H9 (cell line): ENCODE measurements at regions not wholly inside any gene's neighbourhood (a gene's known extent, or its start where the extent isn't known, plus 50 kb on each side); places are given as distances from the start of the nearest gene placed in this dataset.

Source experiments
- DNase-seq: peaks from one replicate; pipeline ENCODE4 v3.0.0-alpha.2; 2017
- H2AFZ ChIP-seq: one replicate; pipeline ENCODE4 v1.6.1; 2013; ENCODE audit warnings: mild to moderate bottlenecking, low read length, control low read depth, moderate library complexity
- H2AK5ac ChIP-seq: 2 replicates; pipeline ENCODE4 v1.6.1; 2013; ENCODE audit warnings: low read length, control low read depth, mixed read lengths; ENCODE audit not compliant: insufficient read length
- H2BK120ac ChIP-seq: one replicate; pipeline ENCODE4 v1.6.1; 2013; ENCODE audit warnings: low read depth, mild to moderate bottlenecking, low read length, control low read depth, inconsistent platforms; ENCODE audit not compliant: poor library complexity, severe bottlenecking
- H2BK12ac ChIP-seq: 2 replicates; pipeline ENCODE4 v1.6.1; 2013; ENCODE audit warnings: low read length, control low read depth, mixed read lengths, low read depth; ENCODE audit not compliant: insufficient read length
- H2BK15ac ChIP-seq: 2 replicates; pipeline ENCODE4 v1.6.1; 2013; ENCODE audit warnings: low read depth, low read length, control low read depth
- H2BK20ac ChIP-seq: one replicate; pipeline ENCODE4 v1.6.1; 2013; ENCODE audit warnings: low read depth, mild to moderate bottlenecking, low read length, control low read depth, inconsistent platforms; ENCODE audit not compliant: poor library complexity, severe bottlenecking
- H2BK5ac ChIP-seq: 2 replicates; pipeline ENCODE4 v1.6.1; 2013; ENCODE audit warnings: low read length, control low read depth, mixed read lengths; ENCODE audit not compliant: insufficient read length
- H3K14ac ChIP-seq: 2 replicates; pipeline ENCODE4 v1.6.1; 2013; ENCODE audit warnings: low read length, control low read depth; ENCODE audit not compliant: insufficient read depth
- H3K18ac ChIP-seq: 2 replicates; pipeline ENCODE4 v1.6.1; 2013; ENCODE audit warnings: low read depth, mild to moderate bottlenecking, mixed read lengths, low read length, control low read depth; ENCODE audit not compliant: insufficient read length
- H3K23ac ChIP-seq: 2 replicates; pipeline ENCODE4 v1.6.1; 2013; ENCODE audit warnings: low read length, control low read depth, mixed read lengths, low read depth; ENCODE audit not compliant: insufficient read length
- H3K23me2 ChIP-seq: 2 replicates; pipeline ENCODE4 v1.6.1; 2013; ENCODE audit warnings: low read depth, mild to moderate bottlenecking, mixed read lengths, low read length, control low read depth; ENCODE audit not compliant: insufficient read length, poor library complexity, severe bottlenecking
- H3K27ac ChIP-seq: 2 replicates; pipeline ENCODE4 v1.5.1; 2013; ENCODE audit warnings: low read length, control low read depth, mixed read lengths, low read depth; ENCODE audit not compliant: insufficient read length
- H3K27me3 ChIP-seq: 2 replicates; pipeline ENCODE4 v1.6.1; 2013; ENCODE audit warnings: low read length, control low read depth, inconsistent platforms; ENCODE audit not compliant: insufficient read depth
- H3K4ac ChIP-seq: 2 replicates; pipeline ENCODE4 v1.6.1; 2013; ENCODE audit warnings: low read depth, mild to moderate bottlenecking, control low read depth, inconsistent platforms, low read length, moderate library complexity
- H3K4me1 ChIP-seq: 2 replicates; pipeline ENCODE4 v1.6.1; 2013; ENCODE audit warnings: low read length, control low read depth, inconsistent platforms; ENCODE audit not compliant: insufficient read depth
- H3K4me2 ChIP-seq: 2 replicates; pipeline ENCODE4 v1.6.1; 2013; ENCODE audit warnings: low read length, control low read depth, mixed read lengths; ENCODE audit not compliant: insufficient read length, insufficient read depth
- H3K56ac ChIP-seq: 2 replicates; pipeline ENCODE4 v1.6.1; 2013; ENCODE audit warnings: low read depth, mild to moderate bottlenecking, mixed read lengths, low read length, control low read depth; ENCODE audit not compliant: insufficient read length
- H3K79me1 ChIP-seq: 2 replicates; pipeline ENCODE4 v1.6.1; 2013; ENCODE audit warnings: low read depth, mild to moderate bottlenecking, moderate library complexity, low read length, control low read depth, inconsistent platforms; ENCODE audit not compliant: insufficient read depth, poor library complexity, severe bottlenecking
- H3K79me2 ChIP-seq: 2 replicates; pipeline ENCODE4 v1.6.1; 2013; ENCODE audit warnings: low read length, control low read depth, inconsistent platforms; ENCODE audit not compliant: insufficient read depth
- H3K9ac ChIP-seq: 2 replicates; pipeline ENCODE4 v1.6.1; 2013; ENCODE audit warnings: low read length, control low read depth, mixed read lengths; ENCODE audit not compliant: insufficient read length; ENCODE audit errors: extremely low read depth
- H3K9me3 ChIP-seq: one replicate; pipeline ENCODE4 v1.6.1; 2013; ENCODE audit warnings: low read depth, low read length, inconsistent platforms; ENCODE audit not compliant: control insufficient read depth
- H3T11ph ChIP-seq: one replicate; pipeline ENCODE4 v1.6.1; 2013; ENCODE audit warnings: mild to moderate bottlenecking, low read length, control low read depth, inconsistent platforms
- H4K20me1 ChIP-seq: one replicate; pipeline ENCODE4 v1.6.1; 2013; ENCODE audit not compliant: control insufficient read depth, insufficient read length, insufficient read depth
- H4K5ac ChIP-seq: 2 replicates; pipeline ENCODE4 v1.6.1; 2013; ENCODE audit warnings: low read depth, mild to moderate bottlenecking, mixed read lengths, low read length, control low read depth; ENCODE audit not compliant: insufficient read length
- H4K8ac ChIP-seq: replicated peaks from 2 replicates; pipeline ENCODE4 v1.6.1; 2013; ENCODE audit warnings: low read length, control low read depth, mixed read lengths, low read depth; ENCODE audit not compliant: insufficient read length
- H4K91ac ChIP-seq: 2 replicates; pipeline ENCODE4 v1.6.1; 2013; ENCODE audit warnings: low read depth, mild to moderate bottlenecking, moderate library complexity, mixed read lengths, low read length, control low read depth; ENCODE audit not compliant: insufficient read length
- H3K27ac Mint-ChIP-seq, 3 experiments: 2 replicates in 2 of 3; 3 replicates in 1 of 3; pipeline ENCODE4 v1.8.0; 2020 to 2021; ENCODE audit warnings: mixed read lengths in 3 of 3, mild to moderate bottlenecking in 1 of 3, moderate library complexity in 1 of 3
- H3K27me3 Mint-ChIP-seq: 2 replicates; pipeline ENCODE4 v1.8.0; 2021; ENCODE audit warnings: low read depth, mild to moderate bottlenecking, moderate library complexity, mixed read lengths
- H3K36me3 Mint-ChIP-seq, 3 experiments: 2 replicates in 2 of 3; 3 replicates in 1 of 3; pipeline ENCODE4 v1.8.0; 2020 to 2021; ENCODE audit warnings: low read depth in 3 of 3, mixed read lengths in 3 of 3; ENCODE audit not compliant: insufficient read depth in 1 of 3
- H3K4me1 Mint-ChIP-seq, 2 experiments: 2 replicates each; pipeline ENCODE4 v1.8.0; 2020; ENCODE audit warnings: mixed read lengths in 2 of 2
- H3K4me3 Mint-ChIP-seq, 2 experiments: 2 replicates in 1 of 2; 3 replicates in 1 of 2; pipeline ENCODE4 v1.8.0; 2020 to 2021; ENCODE audit warnings: mild to moderate bottlenecking in 2 of 2, mixed read lengths in 2 of 2, moderate library complexity in 1 of 2
- H3K9me3 Mint-ChIP-seq, 2 experiments: 2 replicates in 1 of 2; 3 replicates in 1 of 2; pipeline ENCODE4 v1.8.0; 2020; ENCODE audit warnings: mild to moderate bottlenecking in 2 of 2, mixed read lengths in 2 of 2, moderate library complexity in 1 of 2
- CTCF ChIP-seq: fragments of 200-600 bp; sonication (generic); conservative IDR thresholded peaks from 3 replicates; pipeline ENCODE4 v1.8.0; 2021; ENCODE audit warnings: antibody characterized with exemption, mild to moderate bottlenecking
- WGBS: extraction: QIAGEN DNeasy Blood & Tissue Kit; methylation state at CpG from one replicate; pipeline ENCODE4 v1.1.7; 2013; ENCODE audit warnings: missing lambda C conversion rate, low lambda C conversion rate, mixed read lengths; ENCODE audit not compliant: insufficient read length; ENCODE audit errors: extremely low coverage; 5-methylcytosine and 5-hydroxymethylcytosine counted together

- Histone ChIP-seq H4K8ac (no peak overlapping the region), H3K23me2 (no peaks in the 10 kb centered on the region), H3K9me3 (peaks cover 68% of the 10 kb centered on the region), H3K27me3 (no peaks in the 10 kb centered on the region), H3K79me1 (no peaks in the 10 kb centered on the region), H2AFZ (no peak overlapping the region), H3K9ac (no peak overlapping the region), H3K23ac (no peak overlapping the region), H2BK120ac (no peak overlapping the region), H3K18ac (no peak overlapping the region), H3K14ac (no peak overlapping the region), H2BK15ac (no peak overlapping the region), H2BK12ac (no peak overlapping the region), H3K79me2 (no peaks in the 10 kb centered on the region), H3K56ac (no peak overlapping the region), H3K4me1 (no peaks in the 10 kb centered on the region), H2BK20ac (no peak overlapping the region), H3K4me2 (no peak overlapping the region), H3K4ac (no peak overlapping the region), H4K5ac (no peak overlapping the region), H3T11ph (no peak overlapping the region), H2BK5ac (no peak overlapping the region), H4K91ac (no peak overlapping the region), H2AK5ac (no peak overlapping the region), H3K27ac (no peak overlapping the region), H4K20me1 (no peaks in the 10 kb centered on the region)
- Mint-ChIP-seq H3K36me3 (peaks cover 4 to 23% (median 9%) of the 10 kb centered on the region in 3 experiments; a peak in 5 of 7 replicates), H3K27ac (no peak overlapping the region), H3K4me1 (no peaks in the 10 kb centered on the region), H3K4me3 (no peak overlapping the region), H3K27me3 (peaks cover 2% of the 10 kb centered on the region; the same call in 1 of the 2 replicates), H3K9me3 (peaks cover 73 to 85% of the 10 kb centered on the region in 2 experiments)
- no CpG with 5 or more reads among the region's 2 CpGs for WGBS
- no peak for DNase-seq
- no peak for TF ChIP-seq CTCF
Observed at GRCh38 chr14:105887692-105888091, 361.3 kb downstream of the TMEM121 start.
